Esophagus muscularis mucosa (tissue), 4 donors: ENCODE measurements at regions not wholly inside any gene's neighbourhood (a gene's known extent, or its start where the extent isn't known, plus 50 kb on each side); places are given as distances from the start of the nearest gene placed in this dataset.

Experiments
- DNase-seq: peaks from one replicate; pipeline ENCODE4 v3.0.0-alpha.2; 2017; ENCODE audit errors: extremely low spot score
- H3K27ac ChIP-seq, 4 donors: fragments of 200-600 bp; sonication (generic); replicated peaks in 1 of 4; 1 replicate in 3 of 4; 2 replicates in 1 of 4; pipeline ENCODE4 v1.5.1; 2016 to 2019; ENCODE audit warnings: mild to moderate bottlenecking in 1 of 4
- H3K27me3 ChIP-seq, 4 donors: fragments of 200-600 bp; sonication (generic); one replicate each; pipeline versions ENCODE4 v1.5.1 to v1.6.0; 2016 to 2019
- H3K36me3 ChIP-seq, 4 donors: fragments of 200-600 bp; sonication (generic); one replicate each; pipeline ENCODE4 v1.5.1; 2016 to 2019
- H3K4me1 ChIP-seq, 4 donors: fragments of 200-600 bp; sonication (generic); one replicate each; pipeline ENCODE4 v1.5.1; 2016 to 2019
- H3K4me3 ChIP-seq, 4 donors: fragments of 200-600 bp; sonication (generic); 1 replicate in 2 of 4; 2 replicates in 2 of 4; pipeline ENCODE4 v1.5.1; 2016 to 2019; ENCODE audit warnings: mild to moderate bottlenecking in 4 of 4, moderate library complexity in 1 of 4
- H3K9me3 ChIP-seq, 4 donors: fragments of 200-600 bp; sonication (generic); 1 replicate in 3 of 4; 2 replicates in 1 of 4; pipeline ENCODE4 v1.5.1; 2016 to 2019
- EP300 ChIP-seq: sonication (generic); formaldehyde crosslinking; IDR thresholded peaks from one replicate; pipeline ENCODE4 v1.6.1; 2017; ENCODE audit warnings: antibody characterized with exemption
- POLR2A ChIP-seq: fragments of 450-650 bp; IDR thresholded peaks from one replicate; pipeline ENCODE4 v1.6.1; 2017; ENCODE audit warnings: antibody characterized with exemption, moderate library complexity, mild to moderate bottlenecking, low read depth
- POLR2AphosphoS5 ChIP-seq, 2 donors: sonication (generic); formaldehyde crosslinking; IDR thresholded peaks; one replicate each; pipeline ENCODE4 v1.6.1; 2017; ENCODE audit warnings: antibody characterized with exemption in 2 of 2
- WGBS: methylation state at CpG from one replicate; pipeline ENCODE4 v1.1.5; 2018; 5-methylcytosine and 5-hydroxymethylcytosine counted together
- intact Hi-C: fragments of 100-400 bp; cut with DNase I; formaldehyde crosslinking; loops from one replicate; pipeline ENCODE4 v1.15.1; 2023
- TF ChIP-seq, protein P1 (sequence below), 3 experiments: fragments of 200-600 bp in 2 of 3; fragments of 450-650 bp in 1 of 3; sonication (generic) in 2 of 3; IDR thresholded peaks; one replicate each; pipeline ENCODE4 v1.5.1; 2017 to 2019; ENCODE audit warnings: antibody characterized with exemption in 3 of 3, mild to moderate bottlenecking in 2 of 3, moderate library complexity in 1 of 3

DNA sequence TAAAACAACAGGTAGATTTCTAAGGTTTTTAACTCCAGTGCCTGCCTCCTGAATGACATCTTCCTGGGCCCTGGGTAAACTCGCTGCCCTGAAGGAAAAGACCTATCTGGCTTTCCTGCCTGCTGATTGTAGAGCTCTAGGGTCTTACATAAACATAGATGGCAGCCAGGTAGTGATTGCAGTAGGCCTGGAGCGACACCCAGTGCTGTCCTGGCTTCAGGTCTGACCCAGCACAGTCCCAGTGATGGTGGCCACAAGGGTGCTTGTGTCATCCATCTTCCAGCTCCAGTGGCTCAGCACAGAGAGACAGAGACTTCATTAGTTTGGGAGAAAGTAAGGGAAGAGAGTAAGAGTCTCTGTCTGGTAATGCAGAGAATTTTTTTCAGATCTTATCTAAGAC is 542.9 kb upstream of the IMPG1 start:
- TF ChIP-seq EP300 = no peak
- TF ChIP-seq, protein P1, sequence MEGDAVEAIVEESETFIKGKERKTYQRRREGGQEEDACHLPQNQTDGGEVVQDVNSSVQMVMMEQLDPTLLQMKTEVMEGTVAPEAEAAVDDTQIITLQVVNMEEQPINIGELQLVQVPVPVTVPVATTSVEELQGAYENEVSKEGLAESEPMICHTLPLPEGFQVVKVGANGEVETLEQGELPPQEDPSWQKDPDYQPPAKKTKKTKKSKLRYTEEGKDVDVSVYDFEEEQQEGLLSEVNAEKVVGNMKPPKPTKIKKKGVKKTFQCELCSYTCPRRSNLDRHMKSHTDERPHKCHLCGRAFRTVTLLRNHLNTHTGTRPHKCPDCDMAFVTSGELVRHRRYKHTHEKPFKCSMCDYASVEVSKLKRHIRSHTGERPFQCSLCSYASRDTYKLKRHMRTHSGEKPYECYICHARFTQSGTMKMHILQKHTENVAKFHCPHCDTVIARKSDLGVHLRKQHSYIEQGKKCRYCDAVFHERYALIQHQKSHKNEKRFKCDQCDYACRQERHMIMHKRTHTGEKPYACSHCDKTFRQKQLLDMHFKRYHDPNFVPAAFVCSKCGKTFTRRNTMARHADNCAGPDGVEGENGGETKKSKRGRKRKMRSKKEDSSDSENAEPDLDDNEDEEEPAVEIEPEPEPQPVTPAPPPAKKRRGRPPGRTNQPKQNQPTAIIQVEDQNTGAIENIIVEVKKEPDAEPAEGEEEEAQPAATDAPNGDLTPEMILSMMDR (IDR thresholded peaks at IDR 0.05) = no peak
- TF ChIP-seq POLR2AphosphoS5 (IDR thresholded peaks at IDR 0.05) = no peak
- no peak for TF ChIP-seq POLR2A
- no peak for DNase-seq
- WGBS = 77% methylated on average over 2 of the region's 2 CpGs
- no peaks in the 10 kb centered on the region for H3K27me3 ChIP-seq
- H3K36me3 ChIP-seq = no peaks in the 10 kb centered on the region
- no peaks in the 10 kb centered on the region for H3K9me3 ChIP-seq
- no peaks in the 10 kb centered on the region for H3K4me1 ChIP-seq
- H3K27ac ChIP-seq = no peak overlapping the region
- no peak overlapping the region for H3K4me3 ChIP-seq
- intact Hi-C loops = no loop called here

DNA sequence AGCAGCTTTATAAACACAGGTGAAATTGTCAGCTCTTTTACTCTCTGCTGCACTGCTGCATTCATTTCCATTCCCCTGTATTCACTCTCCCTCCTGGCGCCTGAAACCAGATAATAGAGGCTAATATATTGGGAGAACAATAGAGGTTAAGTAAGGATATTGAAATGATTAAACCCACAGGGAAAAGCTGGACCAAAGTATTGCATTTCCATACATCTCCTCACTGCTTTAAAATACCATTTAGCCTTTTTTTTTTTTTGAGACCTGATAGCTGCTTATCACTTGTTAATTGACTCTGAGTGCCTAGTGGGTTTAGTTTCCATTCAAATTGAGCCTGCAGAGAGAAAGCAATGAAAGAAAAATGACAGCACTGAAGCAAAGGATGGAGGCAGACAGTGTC is 540.5 kb upstream of the IMPG1 start:
- no peak overlapping the region for H3K27ac ChIP-seq
- intact Hi-C loops = no loop called here
- no peaks in the 10 kb centered on the region for H3K4me1 ChIP-seq
- H3K27me3 ChIP-seq = no peaks in the 10 kb centered on the region
- TF ChIP-seq POLR2AphosphoS5 (IDR thresholded peaks at IDR 0.05) (no peak), EP300 (no peak), POLR2A (no peak)
- TF ChIP-seq, protein P1 (IDR thresholded peaks at IDR 0.05) = no peak
- no peaks in the 10 kb centered on the region for H3K36me3 ChIP-seq
- H3K9me3 ChIP-seq = peaks cover 0 to 4% (median 0%) of the 10 kb centered on the region in 4 donors
- no peak overlapping the region for H3K4me3 ChIP-seq
- 36% methylated on average over 1 of the region's 1 CpG for WGBS
- DNase-seq = no peak

DNA sequence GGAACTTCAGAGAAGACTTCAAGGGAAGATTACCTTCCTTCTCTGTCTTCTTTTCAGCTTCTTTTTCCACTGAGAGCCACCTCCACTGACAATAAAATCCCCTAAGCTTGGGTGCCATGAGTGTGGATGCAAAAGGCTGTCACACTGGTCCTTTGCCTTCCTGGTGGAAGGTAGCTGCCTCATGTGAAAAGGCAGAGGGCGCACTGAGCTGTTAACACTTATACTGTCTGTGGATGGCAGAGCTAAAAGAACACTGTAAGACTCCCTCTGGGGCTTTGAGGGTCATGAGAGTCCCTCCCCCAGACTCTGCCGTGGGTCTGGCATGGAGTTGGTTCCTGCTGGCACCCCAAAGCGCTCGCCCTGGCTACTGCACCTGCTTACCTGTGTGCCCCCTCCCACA is 536.7 kb upstream of the IMPG1 start:
- intact Hi-C loops = no loop called here
- Histone ChIP-seq H3K27me3 (no peaks in the 10 kb centered on the region), H3K9me3 (peaks cover 0 to 10% (median 0%) of the 10 kb centered on the region in 4 donors), H3K27ac (no peak overlapping the region), H3K4me3 (no peak overlapping the region), H3K36me3 (no peaks in the 10 kb centered on the region), H3K4me1 (no peaks in the 10 kb centered on the region)
- TF ChIP-seq POLR2A (no peak), POLR2AphosphoS5 (IDR thresholded peaks at IDR 0.05) (no peak), EP300 (no peak)
- TF ChIP-seq, protein P1 (IDR thresholded peaks at IDR 0.05) = no peak
- DNase-seq = no peak
- WGBS = 83% methylated on average over 4 of the region's 4 CpGs

DNA sequence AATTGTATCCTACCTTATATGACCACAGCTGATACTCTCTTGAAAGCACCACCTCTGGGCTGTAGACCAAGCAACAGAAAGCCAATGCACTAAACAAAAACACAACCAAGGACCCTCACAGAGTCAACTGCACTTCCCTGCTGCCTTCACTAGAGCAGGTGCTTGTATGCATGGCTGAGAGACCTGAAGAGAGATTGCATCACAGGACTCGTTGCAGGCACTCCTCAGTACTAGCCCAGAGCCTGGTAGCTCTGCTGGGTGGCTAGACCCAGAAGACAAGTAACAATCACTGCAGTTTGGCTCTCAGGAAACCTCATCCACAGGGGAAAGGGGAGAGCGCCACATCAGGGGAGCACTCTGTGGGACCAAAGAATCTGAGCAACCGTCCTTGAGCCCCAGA is 521.6 kb upstream of the IMPG1 start:
- no peaks in the 10 kb centered on the region for H3K9me3 ChIP-seq
- no peaks in the 10 kb centered on the region for H3K4me1 ChIP-seq
- H3K27ac ChIP-seq = no peak overlapping the region
- no peak for DNase-seq
- H3K27me3 ChIP-seq = no peaks in the 10 kb centered on the region
- no peak overlapping the region for H3K4me3 ChIP-seq
- 100% methylated on average over 1 of the region's 3 CpGs for WGBS
- H3K36me3 ChIP-seq = no peaks in the 10 kb centered on the region
- intact Hi-C loops = no loop called here
- no peak for TF ChIP-seq POLR2A
- no peak for TF ChIP-seq EP300
- no peak for TF ChIP-seq POLR2AphosphoS5 (IDR thresholded peaks at IDR 0.05)
- TF ChIP-seq, protein P1 (IDR thresholded peaks at IDR 0.05) = no peak

DNA sequence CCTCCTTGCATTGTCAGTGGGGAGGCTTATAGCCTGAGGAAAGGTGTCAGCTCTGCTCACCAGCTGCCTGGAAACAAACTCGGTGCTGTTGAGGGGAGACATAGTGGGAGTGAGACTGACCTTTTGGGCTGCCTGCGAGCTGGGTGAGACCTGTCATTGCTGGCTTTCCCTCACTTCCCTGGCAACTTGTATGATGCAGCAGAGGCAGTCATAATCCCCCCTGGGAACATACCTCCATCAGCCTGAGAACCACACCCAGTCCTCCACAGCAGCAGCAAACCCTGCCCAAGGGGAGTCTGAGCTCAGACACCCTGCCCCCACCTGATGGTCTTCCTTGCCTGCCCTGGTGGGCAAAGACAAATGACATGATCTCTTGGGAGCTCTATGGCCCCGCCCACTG is 521.2 kb upstream of the IMPG1 start:
- Histone ChIP-seq H3K9me3 (no peaks in the 10 kb centered on the region), H3K4me1 (no peaks in the 10 kb centered on the region), H3K27ac (no peak overlapping the region), H3K4me3 (no peak overlapping the region), H3K36me3 (no peaks in the 10 kb centered on the region), H3K27me3 (no peaks in the 10 kb centered on the region)
- intact Hi-C loops = no loop called here
- TF ChIP-seq EP300 = no peak
- no peak for TF ChIP-seq POLR2AphosphoS5 (IDR thresholded peaks at IDR 0.05)
- TF ChIP-seq POLR2A = no peak
- TF ChIP-seq, protein P1 (IDR thresholded peaks at IDR 0.05) = no peak
- no peak for DNase-seq
- WGBS = 83% methylated on average over 3 of the region's 3 CpGs
